HG03342 (cell line): ENCODE measurements at regions not wholly inside any gene's neighbourhood (a gene's known extent, or its start where the extent isn't known, plus 50 kb on each side); places are given as distances from the start of the nearest gene placed in this dataset.

ENCODE experiments used
- ATAC-seq: cut with Tn5 transposase; IDR thresholded peaks from one replicate; pipeline ENCODE4 v1.9.1; 2021; ENCODE audit warnings: mild to moderate bottlenecking, moderate library complexity; ENCODE audit not compliant: unreplicated experiment

GRCh38 chr2:176534798-176535466 lies 265.7 kb downstream of the MTX2 start:
- no peak for ATAC-seq

GRCh38 chr2:176535467-176536113 lies 266.3 kb downstream of the MTX2 start:
- ATAC-seq: no peak

GRCh38 chr2:176536439-176537133 lies 267.3 kb downstream of the MTX2 start:
- ATAC-seq: no peak

GRCh38 chr2:176537932-176538331 lies 268.7 kb downstream of the MTX2 start:
- no peak for ATAC-seq

GRCh38 chr2:176540995-176541394 lies 271.8 kb downstream of the MTX2 start:
- ATAC-seq: no peak

GRCh38 chr2:176542476-176542875 lies 273.2 kb downstream of the MTX2 start:
- ATAC-seq: no peak

GRCh38 chr2:176544557-176544956 lies 275.3 kb downstream of the MTX2 start:
- no peak for ATAC-seq

GRCh38 chr2:176544991-176545956 lies 276.0 kb downstream of the MTX2 start:
- no peak for ATAC-seq

GRCh38 chr2:176546550-176546949 lies 277.3 kb downstream of the MTX2 start:
- ATAC-seq: no peak

- no peak for ATAC-seq
These were observed 283.4 kb downstream of the MTX2 start for GRCh38 chr2:176552501-176553135.

- no peak for ATAC-seq
These were observed 284.5 kb downstream of the MTX2 start for GRCh38 chr2:176553685-176554100.

GRCh38 chr2:176554101-176555048 lies 285.1 kb downstream of the MTX2 start:
- peak; percentile 63 for ATAC-seq

- ATAC-seq: no peak
These were observed 285.9 kb downstream of the MTX2 start for GRCh38 chr2:176555112-176555511.

- ATAC-seq: no peak
These were observed 286.5 kb downstream of the MTX2 start for GRCh38 chr2:176555781-176556180.

- no peak for ATAC-seq
These were observed 287.1 kb downstream of the MTX2 start for GRCh38 chr2:176556373-176556772.

GRCh38 chr2:176557821-176558220 lies 288.6 kb downstream of the MTX2 start:
- no peak for ATAC-seq

GRCh38 chr2:176558574-176559140 lies 289.4 kb downstream of the MTX2 start:
- no peak for ATAC-seq

- no peak for ATAC-seq
These were observed 291.1 kb downstream of the MTX2 start for GRCh38 chr2:176560296-176560695.

- no peak for ATAC-seq
These were observed 292.5 kb downstream of the MTX2 start for GRCh38 chr2:176561706-176562105.
